Endothelial cell of umbilical vein (primary cell): ENCODE measurements at regions not wholly inside any gene's neighbourhood (a gene's known extent, or its start where the extent isn't known, plus 50 kb on each side); places are given as distances from the start of the nearest gene placed in this dataset.

ENCODE experiments used
- BruUV-seq: library from RNA; stranded (reverse); fragments of 400-500 nt; replicated peaks from 2 replicates; lab custom pipeline; 2021; lab: Mats Ljungman, UMichigan
- CTCF ChIA-PET: fragments of 300-600, 350-600 bp; sonication (Branson Sonifier 250); formaldehyde crosslinking; loops from one replicate; lab custom pipeline; 2021; ENCODE audit warnings: antibody characterized with exemption, inconsistent platforms; lab: Charles Lee
- POLR2A ChIA-PET: fragments of 300-600, 350-600 bp; sonication (Branson Sonifier 250); formaldehyde crosslinking; loops from one replicate; lab custom pipeline; 2021; ENCODE audit warnings: antibody characterized with exemption, inconsistent platforms; lab: Charles Lee
- DNase-seq: peaks from one replicate; pipeline ENCODE4 v3.0.0-alpha.2; 2011; ENCODE audit warnings: low read depth, low spot score
- FAIRE-seq: peaks from 2 replicates; lab custom pipeline; 2011; peaks lifted over from hg19 to GRCh38; lab: Jason Lieb, UNC
- H2AFZ ChIP-seq: 2 replicates; pipeline ENCODE4 v1.6.0; 2012; ENCODE audit warnings: low read depth, low read length, control low read depth, inconsistent platforms
- H3K27ac ChIP-seq: 2 replicates; pipeline ENCODE4 v1.5.1; 2011; ENCODE audit warnings: low read depth, mild to moderate bottlenecking, control low read depth, low read length, moderate library complexity; ENCODE audit not compliant: insufficient read depth
- H3K27me3 ChIP-seq, 2 experiments: 2 replicates each; pipeline versions ENCODE4 v1.6.0 to v1.6.1; 2011; ENCODE audit warnings: low read length in 2 of 2, mixed read lengths in 1 of 2; ENCODE audit not compliant: control insufficient read depth in 2 of 2, insufficient read depth in 2 of 2
- H3K36me3 ChIP-seq, 2 experiments: 2 replicates in 1 of 2; 3 replicates in 1 of 2; pipeline ENCODE4 v1.5.1; 2011; ENCODE audit warnings: low read length in 2 of 2, mild to moderate bottlenecking in 1 of 2, moderate library complexity in 1 of 2; ENCODE audit not compliant: control insufficient read depth in 2 of 2, insufficient read depth in 2 of 2; ENCODE audit errors: extremely low read depth in 1 of 2
- H3K4me1 ChIP-seq: 3 replicates; pipeline ENCODE4 v1.5.1; 2011; ENCODE audit warnings: mild to moderate bottlenecking, low read length; ENCODE audit not compliant: control insufficient read depth, insufficient read depth; ENCODE audit errors: extremely low read depth
- H3K4me2 ChIP-seq: 2 replicates; pipeline ENCODE4 v1.6.1; 2011; ENCODE audit warnings: low read length, control low read depth, mixed read lengths; ENCODE audit not compliant: insufficient read depth
- H3K4me3 ChIP-seq, 3 experiments: fragments of 200-600 bp in 1 of 3; sonication (generic), shearing (Covaris generic) in 1 of 3; replicated peaks in 1 of 3; 2 replicates each; pipeline ENCODE4 v1.5.1; 2011 to 2016; ENCODE audit warnings: control low read depth in 3 of 3, low read length in 3 of 3, mild to moderate bottlenecking in 2 of 3, inconsistent platforms in 1 of 3, low read depth in 1 of 3, moderate library complexity in 1 of 3; ENCODE audit not compliant: insufficient read depth in 1 of 3
- H3K79me2 ChIP-seq: 2 replicates; pipeline ENCODE4 v1.6.0; 2012; ENCODE audit warnings: low read length, inconsistent platforms; ENCODE audit not compliant: control insufficient read depth, insufficient read depth
- H3K9ac ChIP-seq: replicated peaks from 2 replicates; pipeline ENCODE3; 2011; ENCODE audit warnings: low read length, control low read depth; ENCODE audit not compliant: insufficient read depth; ENCODE audit errors: extremely low read depth
- H3K9me1 ChIP-seq: replicated peaks from 3 replicates; pipeline ENCODE4 v1.6.0; 2011; ENCODE audit warnings: mild to moderate bottlenecking, low read length; ENCODE audit not compliant: control insufficient read depth, insufficient read depth; ENCODE audit errors: extremely low read depth
- H3K9me3 ChIP-seq: replicated peaks from 2 replicates; pipeline ENCODE4 v1.5.1; 2012; ENCODE audit warnings: low read length, inconsistent platforms; ENCODE audit not compliant: control insufficient read depth, insufficient read depth
- H4K20me1 ChIP-seq: replicated peaks from 2 replicates; pipeline ENCODE3; 2011; ENCODE audit warnings: mild to moderate bottlenecking, low read length; ENCODE audit not compliant: control insufficient read depth, insufficient read depth; ENCODE audit errors: extremely low read depth
- CTCF ChIP-seq, 2 donors: IDR thresholded peaks; 1 replicate in 1 of 2; 2 replicates in 1 of 2; pipeline ENCODE4 v1.5.1; 2011; ENCODE audit warnings: low read length in 2 of 2, mild to moderate bottlenecking in 2 of 2, moderate library complexity in 2 of 2, control low read depth in 1 of 2, inconsistent platforms in 1 of 2, low read depth in 1 of 2; ENCODE audit not compliant: insufficient read depth in 1 of 2; ENCODE audit errors: extremely low read depth in 1 of 2
- EZH2 ChIP-seq: IDR thresholded peaks from 2 replicates; pipeline ENCODE4 v1.6.1; 2012; ENCODE audit warnings: borderline replicate concordance, low read depth, mild to moderate bottlenecking, moderate library complexity, low read length, inconsistent platforms; ENCODE audit not compliant: severe bottlenecking
- FOS ChIP-seq: IDR thresholded peaks from 2 replicates; pipeline ENCODE4 v1.6.1; 2011; ENCODE audit warnings: mild to moderate bottlenecking, low read length, moderate library complexity, borderline replicate concordance; ENCODE audit not compliant: insufficient read depth
- GATA2 ChIP-seq: IDR thresholded peaks from 2 replicates; pipeline ENCODE4 v1.7.0; 2011; ENCODE audit warnings: low read depth, mild to moderate bottlenecking, moderate library complexity, mixed read lengths, low read length; ENCODE audit not compliant: insufficient read length, insufficient read depth
- JUN ChIP-seq: IDR thresholded peaks from 2 replicates; pipeline ENCODE4 v1.6.1; 2011; ENCODE audit warnings: borderline replicate concordance, low read depth; ENCODE audit not compliant: insufficient read length, insufficient read depth
- MAX ChIP-seq: IDR thresholded peaks from 2 replicates; pipeline ENCODE4 v1.6.1; 2011; ENCODE audit not compliant: insufficient read depth, insufficient read length
- MYC ChIP-seq: IDR thresholded peaks from one replicate; pipeline ENCODE4 v1.6.1; 2011; ENCODE audit warnings: mild to moderate bottlenecking, low read depth, low read length
- POLR2A ChIP-seq: IDR thresholded peaks from 2 replicates; pipeline ENCODE4 v1.6.1; 2012; ENCODE audit warnings: low read depth, mild to moderate bottlenecking, control low read depth, low read length
- POLR2AphosphoS5 ChIP-seq: IDR thresholded peaks from 2 replicates; pipeline ENCODE4 v1.6.1; 2012; ENCODE audit warnings: low read depth, mild to moderate bottlenecking, control low read depth, low read length, moderate library complexity; ENCODE audit not compliant: insufficient read depth
- dilution Hi-C: fragments of 300-500 bp; cut with MboI; formaldehyde crosslinking; loops from one replicate; pipeline ENCODE4 v1.15.0; 2019; ENCODE audit warnings: low sequenced_read_pairs; ENCODE audit not compliant: extremely low pct_ligation_motif_present
- intact Hi-C: fragments of 100-400 bp; cut with micrococcal nuclease; formaldehyde crosslinking; loops from one replicate; pipeline ENCODE4 v1.10.0; 2022

- H3K4me2 ChIP-seq, result no peak overlapping the region
- DNase-seq, result no peak
- no peaks in the 10 kb centered on the region for H3K9me3 ChIP-seq
- H2AFZ ChIP-seq, result no peak overlapping the region
- no TSS peak for BruUV-seq
- H4K20me1 ChIP-seq, result no peaks in the 10 kb centered on the region
- H3K4me1 ChIP-seq, result no peaks in the 10 kb centered on the region
- no peaks in the 10 kb centered on the region for H3K36me3 ChIP-seq
- dilution Hi-C loops (no loop called here), intact Hi-C loops (no loop called here)
- H3K79me2 ChIP-seq, result no peaks in the 10 kb centered on the region
- H3K27me3 ChIP-seq, result no peaks in the 10 kb centered on the region
- CTCF ChIA-PET, result no interaction called here
- no peak for FAIRE-seq
- H3K9me1 ChIP-seq, result no peaks in the 10 kb centered on the region
- POLR2A ChIA-PET, result no interaction called here
- H3K9ac ChIP-seq, result no peak overlapping the region
- no peak overlapping the region for H3K4me3 ChIP-seq
- no peak overlapping the region for H3K27ac ChIP-seq
- TF ChIP-seq FOS (no peak), POLR2AphosphoS5 (no peak), JUN (no peak), MYC (no peak), POLR2A (no peak), GATA2 (no peak), CTCF (IDR thresholded peaks at IDR 0.05; ENCODE audit: extremely low read depth in 1 of 2, insufficient read depth in 1 of 2, low read depth in 1 of 2, low read length in 2 of 2) (no peak), EZH2 (no peak), MAX (no peak)
These were observed 1802.0 kb downstream of the SUCLG1 start for GRCh38 chr2:82657106-82657505.
